GM18498 (cell line): ENCODE measurements at regions not wholly inside any gene's neighbourhood (a gene's known extent, or its start where the extent isn't known, plus 50 kb on each side); places are given as distances from the start of the nearest gene placed in this dataset.
"Not testable (repeated sequence)": the region's sequence is repeated elsewhere in the genome, so short reads cannot be mapped to it uniquely, and the experiment has no call there.

Experiments
- ATAC-seq: cut with Tn5 transposase; IDR thresholded peaks from one replicate; pipeline ENCODE4 v1.9.1; 2021; ENCODE audit warnings: mild to moderate bottlenecking, moderate library complexity; ENCODE audit not compliant: unreplicated experiment

DNA sequence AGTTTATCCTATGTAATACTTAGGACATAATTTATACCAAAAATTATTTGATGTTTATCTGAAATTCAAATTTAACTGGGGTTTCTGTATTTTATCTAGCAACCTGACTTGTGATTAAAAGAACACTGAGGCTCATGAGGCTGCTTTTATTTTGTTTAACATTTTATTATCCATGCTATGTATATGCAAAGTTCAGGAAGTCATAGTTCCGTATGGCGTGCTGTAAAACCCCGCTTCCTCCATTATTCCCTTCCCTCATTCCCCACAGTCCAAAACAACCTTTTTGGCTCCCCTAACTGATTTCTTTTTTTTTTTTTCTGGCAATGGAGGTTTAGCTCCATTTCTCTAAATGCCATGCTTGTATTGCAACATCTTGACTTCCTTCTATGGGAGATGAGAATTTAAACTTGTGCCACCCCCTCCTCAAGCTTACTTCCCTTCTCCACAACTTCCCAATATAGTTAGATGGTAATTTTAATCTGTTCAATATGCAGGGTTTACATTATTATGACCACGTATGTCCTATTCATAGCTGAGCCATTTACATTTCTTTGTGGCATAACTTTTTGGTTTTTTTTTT lies 138.0 kb upstream of the DNAH14 start:
- ATAC-seq, result no peak

DNA sequence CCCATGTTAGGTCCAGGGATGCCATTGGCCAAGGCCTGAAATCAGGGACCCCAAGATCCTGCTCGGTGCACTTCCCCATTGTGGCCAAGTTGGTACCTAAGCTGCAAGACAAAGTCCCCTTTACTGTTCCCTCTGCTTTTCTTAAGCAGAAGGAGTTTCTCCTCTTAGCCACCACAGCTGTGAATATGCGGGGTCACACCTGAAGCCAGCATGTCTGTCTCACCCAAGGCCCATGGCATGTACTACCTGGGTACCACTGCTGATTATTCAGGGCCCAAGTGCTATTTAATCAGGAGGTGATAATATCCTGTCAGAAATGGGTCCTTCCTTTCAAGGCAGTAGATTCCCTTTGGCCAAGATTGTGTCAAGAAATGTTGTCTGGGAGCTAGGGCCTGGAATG lies 133.9 kb upstream of the DNAH14 start:
- no peak for ATAC-seq

DNA sequence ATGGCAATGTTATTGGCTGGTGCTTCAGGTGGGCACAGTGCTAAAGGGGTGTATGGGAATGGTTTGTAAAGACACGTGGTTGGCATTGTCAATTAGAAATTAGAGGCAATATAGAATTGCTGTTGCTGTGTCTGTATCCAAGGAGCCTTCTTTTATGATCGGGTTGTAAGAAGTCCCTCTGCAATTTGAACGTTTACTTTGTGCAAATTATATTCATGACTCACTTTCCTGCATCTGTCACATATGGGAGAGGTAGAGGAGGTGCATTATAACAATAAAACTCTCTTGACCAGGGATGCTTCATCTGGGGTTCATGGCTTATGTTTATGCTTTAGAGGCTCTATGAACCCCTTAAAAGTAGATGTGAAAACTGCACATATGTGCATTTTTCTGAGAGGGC lies 130.4 kb upstream of the DNAH14 start:
- ATAC-seq, result no peak

DNA sequence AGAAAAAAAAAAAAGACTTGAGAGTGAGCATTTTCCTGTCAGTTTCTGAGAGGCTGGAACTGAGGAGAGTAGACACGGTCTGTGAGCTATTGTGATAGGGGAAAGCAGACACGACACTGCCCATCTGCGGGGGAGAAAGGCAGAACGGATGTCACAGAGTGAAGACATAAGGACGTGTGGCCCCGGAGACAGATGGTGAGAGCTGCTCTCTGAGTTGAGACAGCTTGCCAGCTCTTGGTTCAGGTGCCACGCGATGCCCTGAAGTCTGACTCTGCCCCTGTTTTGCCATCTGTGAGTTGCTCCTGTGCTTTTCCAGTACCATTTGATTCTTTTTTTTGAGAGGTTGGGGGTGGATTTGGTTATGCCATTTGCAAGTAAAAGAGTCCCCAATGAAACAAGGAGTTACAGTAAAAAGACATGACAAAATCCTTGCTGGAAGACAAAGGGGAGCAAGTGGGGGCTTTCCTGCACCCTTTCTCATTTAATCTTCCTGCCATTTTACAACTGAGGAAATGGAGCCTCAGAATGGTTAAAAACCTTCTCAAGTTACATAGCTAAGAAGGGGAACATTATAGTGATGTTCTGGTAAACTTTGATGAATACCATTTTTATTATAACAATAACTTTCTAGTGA lies 128.9 kb upstream of the DNAH14 start:
- no peak for ATAC-seq

DNA sequence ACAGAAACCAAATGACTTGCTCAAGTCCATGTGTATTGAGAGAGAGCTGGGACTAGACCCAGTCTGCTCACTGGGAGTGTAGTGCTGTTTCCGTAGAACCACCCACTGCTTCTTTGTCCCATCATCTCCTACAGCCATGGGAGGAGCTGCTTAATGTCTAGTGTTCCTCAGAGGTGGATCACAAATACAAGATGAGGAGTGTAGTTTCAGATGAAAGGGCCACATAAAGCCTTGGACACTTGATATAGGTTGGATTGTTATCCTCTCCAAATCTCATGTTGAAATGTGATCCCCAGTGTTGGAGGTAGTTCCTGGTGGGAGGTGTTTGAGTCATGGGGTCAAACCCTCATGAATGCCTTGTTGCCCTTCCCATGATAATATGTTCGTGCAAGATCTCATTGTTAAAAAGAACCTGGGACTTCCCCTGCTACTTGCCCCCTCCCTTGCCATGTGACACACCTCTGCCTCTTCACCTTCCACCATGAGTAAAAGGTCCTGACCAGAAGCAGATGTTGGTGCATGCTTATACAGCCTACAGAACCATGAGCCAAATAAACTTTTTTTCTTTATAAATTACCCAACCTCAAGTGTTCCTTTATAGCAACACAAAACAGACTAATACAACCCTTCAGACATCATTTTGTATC lies 127.5 kb upstream of the DNAH14 start:
- no peak for ATAC-seq

DNA sequence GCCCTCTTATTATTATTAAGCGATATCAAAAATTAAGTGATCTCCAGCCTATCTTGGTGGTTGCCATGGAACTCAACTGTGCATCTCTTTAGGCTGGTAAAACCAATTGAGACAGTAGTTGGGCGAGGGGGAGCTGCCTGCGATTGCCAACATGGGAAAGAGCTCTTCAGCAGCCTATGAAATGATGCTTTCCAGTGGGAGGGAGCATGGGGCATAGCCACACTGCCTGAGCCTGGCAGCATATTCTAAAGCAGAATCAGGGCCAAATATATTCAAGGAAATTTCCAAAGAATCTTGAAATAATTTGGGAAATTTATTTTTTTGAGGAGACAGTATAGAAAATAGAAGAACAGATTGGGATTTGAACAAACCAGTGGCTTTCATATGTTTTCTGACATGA lies 126.9 kb upstream of the DNAH14 start:
- ATAC-seq, result no peak

DNA sequence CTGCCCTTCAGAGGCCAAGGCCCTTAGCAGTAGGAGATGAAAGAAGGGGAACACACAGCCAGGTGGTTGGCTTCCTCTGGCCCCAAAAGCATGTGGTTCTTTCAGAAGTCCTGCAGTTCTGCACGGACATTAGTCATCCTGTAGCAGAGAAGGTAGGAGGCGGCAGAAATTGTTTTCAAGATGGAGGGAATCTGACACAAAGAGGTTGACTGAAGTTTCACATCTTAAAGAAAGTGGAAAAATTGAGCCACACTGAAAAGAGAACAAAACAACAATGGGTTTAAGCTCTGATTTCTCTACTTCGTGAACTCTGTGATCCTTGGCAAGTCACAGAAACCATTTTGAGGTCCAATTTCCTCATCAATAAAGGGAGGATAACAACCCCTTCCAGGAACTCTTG lies 125.3 kb upstream of the DNAH14 start:
- ATAC-seq, result no peak

DNA sequence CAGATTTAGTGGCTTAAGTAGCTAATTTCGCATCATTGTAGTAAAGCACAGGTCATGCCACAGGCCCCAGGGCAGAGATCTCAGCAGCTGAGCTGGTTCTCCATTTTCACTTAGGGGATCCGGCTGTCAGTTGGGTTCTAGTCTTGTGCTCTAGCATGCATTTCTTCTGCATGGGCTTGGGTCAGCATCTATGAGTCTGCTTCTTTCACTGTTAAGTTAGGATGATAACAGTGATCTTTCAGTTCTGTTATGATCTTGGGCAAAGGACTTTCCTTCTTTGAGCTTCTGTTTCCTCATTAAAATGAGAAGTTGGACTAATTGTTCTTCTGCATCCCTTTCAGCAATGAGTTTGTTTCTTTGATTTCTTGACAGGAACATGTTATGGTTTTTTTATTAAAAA lies 123.6 kb upstream of the DNAH14 start:
- ATAC-seq, result no peak

DNA sequence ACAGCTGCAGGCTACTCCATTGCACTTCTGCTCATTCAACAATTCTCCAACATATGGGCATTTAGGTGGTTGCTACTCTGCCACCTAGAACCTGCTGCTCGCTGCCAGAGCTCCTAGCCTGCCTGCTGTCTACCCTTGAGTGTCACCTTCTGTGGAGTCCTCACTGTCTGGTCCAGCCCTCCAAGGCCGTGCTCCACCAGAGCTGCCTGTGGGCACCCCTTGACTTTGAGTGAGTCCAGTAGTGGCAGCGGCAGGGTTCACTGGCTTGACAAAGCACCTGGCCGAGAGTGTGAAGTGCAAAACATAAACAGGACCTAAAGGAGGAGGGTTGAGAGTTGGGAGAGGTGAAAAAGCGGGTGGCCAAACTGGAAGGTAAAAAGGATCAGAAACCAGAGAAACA lies 120.3 kb upstream of the DNAH14 start:
- no peak for ATAC-seq

DNA sequence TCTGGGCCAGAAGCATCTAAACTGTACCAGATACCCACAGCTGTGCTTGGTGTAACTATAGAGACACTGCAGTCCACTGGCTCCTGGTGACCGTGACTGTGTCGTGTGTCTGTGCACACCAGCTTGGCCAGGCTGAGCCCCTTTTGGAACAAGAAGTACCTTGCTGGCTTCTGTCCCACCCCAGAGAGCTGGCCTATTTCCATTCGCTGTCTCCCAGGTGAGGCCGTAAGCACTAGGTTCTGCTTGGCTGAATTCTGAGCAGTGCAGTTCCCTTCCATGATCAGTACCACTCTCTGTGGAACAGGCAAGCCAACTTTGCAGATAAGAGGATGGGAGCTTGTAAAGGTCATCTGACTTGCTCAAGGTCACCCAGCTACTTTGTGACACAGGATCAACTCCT lies 119.9 kb upstream of the DNAH14 start:
- no peak for ATAC-seq

DNA sequence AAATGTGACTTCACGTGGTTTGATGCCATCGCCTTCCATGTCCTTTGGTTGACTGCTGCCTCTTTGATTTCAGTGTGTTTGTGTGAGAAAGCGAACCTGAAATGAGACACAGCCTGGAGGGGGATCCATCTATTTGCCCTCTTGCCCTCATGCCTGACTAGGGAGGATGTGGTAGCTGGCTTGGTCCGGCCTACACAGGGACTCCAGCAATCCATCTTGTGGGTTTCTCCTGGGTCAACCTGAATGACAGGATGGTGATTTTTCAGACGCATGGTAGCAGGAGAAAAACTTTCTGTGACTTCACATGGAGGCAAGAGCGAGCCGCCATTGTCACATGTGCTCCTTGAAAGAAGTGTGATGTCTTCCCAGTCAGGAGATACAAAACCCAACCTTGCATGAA lies 117.9 kb upstream of the DNAH14 start:
- ATAC-seq, result no peak

DNA sequence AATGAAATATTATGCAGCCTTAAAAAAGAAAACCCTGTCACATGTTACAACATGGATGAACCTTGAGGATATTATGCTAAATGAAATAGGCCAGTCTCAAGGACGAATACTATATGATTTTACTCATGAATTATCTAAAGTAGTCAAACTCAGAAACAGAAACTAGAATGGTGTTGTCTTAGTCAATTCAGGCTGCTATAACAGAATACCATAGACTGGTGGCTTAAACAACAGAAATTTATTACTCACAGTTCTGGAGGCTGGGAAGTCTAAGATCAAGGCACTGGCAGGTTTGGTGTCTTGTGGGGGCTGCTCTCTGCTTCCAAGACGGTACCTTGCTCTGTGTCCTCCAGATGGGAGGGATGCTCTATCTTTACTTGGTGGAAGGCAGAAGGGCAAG lies 113.8 kb upstream of the DNAH14 start:
- no peak for ATAC-seq

DNA sequence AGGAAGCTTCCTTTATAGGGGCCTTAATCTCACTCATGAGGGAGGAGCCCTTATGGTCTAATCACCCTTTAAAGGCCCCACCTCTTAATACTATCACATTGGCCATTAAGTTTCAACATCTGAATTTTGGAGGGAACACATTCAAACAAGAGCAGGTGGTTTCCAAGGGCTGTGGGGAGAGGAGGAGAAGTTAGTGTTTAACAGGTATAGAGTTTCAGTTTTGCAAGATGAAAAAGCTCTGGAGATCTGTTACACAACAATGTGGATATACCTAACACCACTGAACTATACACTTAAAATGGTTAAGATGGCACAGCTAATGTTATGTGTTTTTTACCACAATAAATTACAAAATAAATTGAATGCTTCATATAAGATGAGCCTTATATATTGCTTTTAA lies 113.4 kb upstream of the DNAH14 start:
- no peak for ATAC-seq

DNA sequence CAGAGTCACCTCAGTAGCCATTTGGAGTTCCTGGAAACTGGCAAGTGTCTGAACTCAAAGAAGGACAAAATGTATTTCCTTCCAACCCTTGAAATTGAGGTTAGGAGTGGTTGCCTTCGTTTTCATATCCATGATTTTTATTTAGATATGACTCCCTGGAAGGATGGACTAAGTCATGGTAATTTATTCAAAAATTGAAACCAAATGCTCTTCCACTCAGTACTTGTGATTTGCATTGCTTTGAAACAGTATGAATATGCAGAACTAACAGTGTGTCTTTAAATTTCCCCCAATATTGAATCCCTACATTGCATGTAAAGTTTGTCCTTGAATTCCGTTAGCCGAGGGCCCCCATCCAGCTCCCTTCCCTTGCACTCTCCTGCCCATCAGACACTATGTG lies 112.1 kb upstream of the DNAH14 start:
- ATAC-seq, result no peak

DNA sequence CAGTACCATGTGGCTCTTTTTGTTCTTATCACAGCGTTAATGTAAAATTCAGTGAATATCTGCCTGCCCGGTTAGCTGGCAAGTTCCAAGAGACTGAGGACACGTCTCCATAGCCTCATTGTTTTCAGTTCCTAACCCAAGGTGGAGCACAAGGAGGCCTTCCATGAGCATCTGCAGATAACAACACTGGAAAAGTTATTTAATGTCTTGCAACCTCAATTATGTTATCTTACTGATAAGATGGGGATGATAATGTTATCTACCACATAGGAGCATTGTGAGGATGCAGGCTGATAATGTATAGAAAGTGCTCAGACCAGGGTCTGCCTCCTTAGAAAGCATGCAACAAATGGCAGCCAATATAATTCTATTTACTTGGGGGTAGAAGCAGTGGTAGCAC lies 109.6 kb upstream of the DNAH14 start:
- ATAC-seq, result no peak

DNA sequence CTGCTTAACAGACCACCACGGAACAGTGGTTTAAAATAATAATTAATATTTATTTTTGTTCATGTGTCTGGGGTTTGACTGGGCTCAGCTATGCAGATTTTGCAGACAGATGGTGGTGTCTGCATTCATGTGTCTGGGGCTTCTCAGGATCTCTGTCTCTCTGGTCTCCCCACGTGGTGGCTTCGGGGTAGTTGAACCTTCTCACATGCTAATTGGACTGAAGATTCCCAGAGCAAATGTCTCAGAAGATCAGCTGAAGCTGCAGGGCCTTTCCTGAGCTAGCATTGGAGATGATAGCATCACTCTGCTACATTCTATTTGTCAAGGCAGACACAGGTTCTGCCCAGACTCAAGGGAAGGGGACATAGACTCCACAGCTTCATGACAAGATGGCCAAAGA lies 109.1 kb upstream of the DNAH14 start:
- ATAC-seq, result no peak

DNA sequence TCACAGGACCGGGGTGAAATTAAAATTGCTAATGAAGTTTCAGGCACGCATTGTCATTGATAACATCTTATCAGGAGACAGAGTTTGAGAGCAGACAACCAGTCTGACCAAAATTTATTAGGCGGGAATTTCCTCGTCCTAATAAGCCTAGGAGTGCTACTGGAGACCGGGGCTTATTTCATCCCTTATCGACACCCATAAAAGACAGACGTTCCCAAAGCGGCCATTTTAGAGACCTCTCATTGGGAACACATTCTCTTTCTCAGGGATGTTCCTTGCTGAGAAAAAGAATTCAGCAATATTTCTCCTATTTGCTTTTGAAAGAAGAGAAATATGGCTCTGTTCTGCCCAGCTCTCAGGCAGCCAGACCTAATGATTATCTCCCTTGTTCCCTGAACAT lies 107.7 kb upstream of the DNAH14 start:
- ATAC-seq, result not testable (repeated sequence)

DNA sequence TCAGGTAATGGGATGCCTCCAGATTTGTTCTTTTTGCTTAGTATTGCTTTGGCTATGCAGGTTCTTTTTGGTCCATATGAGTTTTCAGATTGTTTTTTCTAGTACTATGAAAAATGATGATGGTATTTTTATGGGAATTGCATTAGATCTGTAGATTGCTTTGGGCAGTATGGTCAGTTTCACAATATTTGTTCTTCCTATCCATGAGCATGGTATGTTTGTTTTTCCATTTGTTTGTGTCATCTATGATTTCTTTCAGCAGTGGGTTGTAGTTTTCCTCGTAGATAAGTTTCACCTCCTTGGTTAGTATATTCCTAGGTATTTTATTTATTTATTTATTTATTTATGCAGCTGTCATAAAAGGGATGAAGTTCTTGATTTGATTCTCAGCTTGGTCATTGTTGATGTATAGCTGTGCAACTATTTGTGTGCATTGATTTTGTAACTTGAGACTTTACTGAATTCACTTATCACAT lies 103.9 kb upstream of the DNAH14 start:
- no peak for ATAC-seq

DNA sequence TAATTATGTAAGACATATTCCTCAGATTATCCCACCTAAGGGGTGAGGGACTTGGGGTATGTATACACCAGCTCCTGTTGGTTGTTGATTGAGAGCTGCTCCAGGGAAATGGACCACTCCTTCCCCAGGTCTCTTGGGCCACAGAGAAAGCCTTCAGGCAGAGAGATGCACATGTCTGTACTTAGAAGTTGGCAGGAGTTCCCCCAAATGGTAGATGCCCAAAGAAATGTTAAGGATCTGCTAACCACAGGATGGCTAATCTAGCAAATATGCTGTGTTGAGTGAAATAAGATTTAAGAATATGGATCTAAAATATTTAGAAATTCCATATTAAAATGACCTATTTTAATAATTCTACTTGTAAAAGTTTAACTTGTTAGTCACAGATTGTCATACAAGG lies 100.8 kb upstream of the DNAH14 start:
- ATAC-seq, result no peak

DNA sequence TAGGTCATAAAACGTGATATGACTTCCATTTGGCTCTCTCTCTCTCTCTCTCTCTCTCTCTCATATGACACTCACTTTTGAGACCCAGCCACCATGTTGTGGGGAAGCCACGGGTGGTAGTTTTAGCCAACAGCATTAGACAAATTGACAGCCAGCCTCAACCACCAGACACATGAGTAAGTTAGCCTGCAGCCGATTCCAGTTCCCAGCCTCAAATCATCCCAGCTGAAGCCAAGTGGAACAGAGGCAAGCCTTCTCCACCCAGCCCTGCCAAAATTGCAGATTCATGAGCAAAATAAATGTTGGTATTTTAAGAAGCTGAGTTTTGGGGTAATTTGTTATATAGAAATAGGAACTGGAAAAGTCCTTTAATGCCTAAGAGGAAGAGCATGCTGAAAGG lies 98.0 kb upstream of the DNAH14 start:
- no peak for ATAC-seq

DNA sequence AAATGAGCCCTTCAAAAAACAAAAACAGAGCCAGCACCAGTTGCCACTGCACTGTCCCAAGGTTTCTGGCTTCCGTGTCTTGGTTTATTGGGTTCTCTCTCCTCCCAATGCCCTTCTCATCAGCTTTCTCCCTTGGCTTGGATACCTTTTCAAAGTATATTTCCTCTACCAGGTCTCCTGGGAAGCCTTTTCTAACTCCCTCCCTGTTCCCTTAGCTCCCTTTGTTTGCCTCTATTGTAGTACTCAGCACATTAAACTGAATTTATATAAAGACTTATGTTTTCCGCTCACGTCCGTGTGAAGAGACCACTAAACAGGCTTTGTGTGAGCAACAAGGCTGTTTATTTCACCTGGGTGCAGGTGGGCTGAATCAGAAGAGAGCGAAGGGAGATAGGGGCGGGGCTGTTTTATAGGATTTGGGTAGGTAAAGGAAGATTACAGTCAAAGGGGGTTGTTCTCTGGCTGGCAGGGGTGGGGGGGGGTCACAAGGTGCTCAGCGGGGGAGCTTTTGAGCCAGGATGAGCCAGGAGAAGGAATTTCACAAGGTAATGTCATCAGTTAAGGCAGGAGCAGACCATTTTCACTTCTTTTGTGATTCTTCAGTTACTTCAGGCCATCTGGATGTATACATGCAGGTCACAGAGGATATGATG lies 89.7 kb upstream of the DNAH14 start:
- not testable (repeated sequence) for ATAC-seq

DNA sequence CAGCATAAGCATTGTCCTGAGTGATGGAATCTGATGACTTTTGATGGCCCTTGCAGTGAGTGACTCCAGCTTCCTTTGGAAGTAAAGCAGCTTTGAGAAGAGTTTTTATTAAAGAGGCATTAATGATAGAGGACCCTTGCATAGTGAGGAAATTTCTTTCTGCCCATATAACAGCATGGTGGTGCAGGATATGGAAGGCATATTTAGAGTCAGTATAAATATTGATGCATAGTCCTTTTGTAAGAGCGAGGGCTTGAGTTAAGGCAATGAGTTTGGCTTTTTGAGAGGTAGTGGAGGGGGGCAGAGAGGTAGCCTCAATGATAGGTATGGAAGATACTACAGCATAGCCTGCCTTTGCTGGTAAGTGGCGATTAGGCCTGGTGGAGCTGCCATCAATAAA lies 87.7 kb upstream of the DNAH14 start:
- ATAC-seq, result not testable (repeated sequence)
